ENCODE measurements at regions not wholly inside any gene's neighbourhood (a gene's known extent, or its start where the extent isn't known, plus 50 kb on each side); places are given as distances from the start of the nearest gene placed in this dataset.
A peak's percentile ranks its signal among the peaks of the same experiment; 100 is the strongest.
"Not testable (repeated sequence)": the region's sequence is repeated elsewhere in the genome, so short reads cannot be mapped to it uniquely, and the experiment has no call there.

DNA sequence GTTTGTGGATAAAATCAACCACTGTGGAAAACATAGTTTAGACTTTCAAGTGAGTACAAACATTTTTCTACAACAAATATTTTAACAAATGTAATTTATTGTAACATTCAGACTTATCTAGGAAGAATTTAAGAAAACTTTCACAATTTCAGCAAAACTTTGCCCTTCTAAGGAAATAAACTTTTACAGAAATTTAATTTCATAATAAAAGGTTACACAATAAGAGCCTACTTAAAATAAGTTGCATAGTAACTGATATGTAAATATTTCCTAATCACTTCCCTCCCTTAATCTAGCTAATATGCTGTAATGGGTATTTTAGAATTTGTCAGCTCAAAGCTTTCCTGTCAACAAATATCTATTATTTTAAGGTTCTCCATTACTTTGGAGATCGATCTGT is 1899.9 kb downstream of the MAT2B start:
- ChIA-PET CTCF (ENCODE audit: partially characterized antibody) (no interaction called here), POLR2A (ENCODE audit: partially characterized antibody) (no interaction called here)
- Histone ChIP-seq H3K36me3 (ENCODE audit: insufficient read depth, low read length) (no peaks in the 10 kb centered on the region), H3K27me3 (ENCODE audit: insufficient read depth, low read length) (no peaks in the 10 kb centered on the region), H3K4me1 (ENCODE audit: insufficient read depth, low read length) (no peaks in the 10 kb centered on the region), H3K9me3 (ENCODE audit: control insufficient read depth in 1 of 2, low read length in 2 of 2) (no peaks in the 10 kb centered on the region), H3K27ac (ENCODE audit: low read depth, low read length) (no peak overlapping the region), H3K4me3 (ENCODE audit: low read length in 2 of 2) (no peak overlapping the region)
- no peak for DNase-seq
- intact Hi-C loops (cut with micrococcal nuclease), result no loop called here
- Mint-ChIP-seq H3K4me1 (no peaks in the 10 kb centered on the region), H3K4me3 (no peak overlapping the region), H3K27me3 (no peaks in the 10 kb centered on the region), H3K9me3 (peaks cover 0 to 18% (median 12%) of the 10 kb centered on the region in 8 donors), H3K27ac (no peak overlapping the region), H3K36me3 (no peaks in the 10 kb centered on the region)

DNA sequence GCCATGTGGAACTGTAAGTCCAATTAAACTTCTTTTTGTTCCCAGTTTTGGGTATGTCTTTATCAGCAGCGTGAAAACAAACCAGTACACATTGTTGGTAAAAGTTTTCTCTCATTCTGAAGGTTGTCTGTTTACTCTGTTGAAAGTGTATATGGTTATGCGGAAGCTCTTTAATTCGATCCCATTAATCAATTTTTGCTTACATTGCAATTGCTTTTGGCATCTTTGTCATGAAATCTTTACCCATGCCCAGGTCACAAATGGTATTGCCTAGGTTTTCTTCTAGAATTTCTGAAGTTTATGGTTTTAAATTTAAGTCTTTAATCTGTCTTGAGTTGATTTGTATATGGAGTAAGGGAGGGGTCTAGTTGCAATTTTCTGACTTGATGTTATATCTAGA is 1901.9 kb downstream of the MAT2B start:
- intact Hi-C loops (cut with micrococcal nuclease), result no loop called here
- no peak overlapping the region for H3K27ac Mint-ChIP-seq

DNA sequence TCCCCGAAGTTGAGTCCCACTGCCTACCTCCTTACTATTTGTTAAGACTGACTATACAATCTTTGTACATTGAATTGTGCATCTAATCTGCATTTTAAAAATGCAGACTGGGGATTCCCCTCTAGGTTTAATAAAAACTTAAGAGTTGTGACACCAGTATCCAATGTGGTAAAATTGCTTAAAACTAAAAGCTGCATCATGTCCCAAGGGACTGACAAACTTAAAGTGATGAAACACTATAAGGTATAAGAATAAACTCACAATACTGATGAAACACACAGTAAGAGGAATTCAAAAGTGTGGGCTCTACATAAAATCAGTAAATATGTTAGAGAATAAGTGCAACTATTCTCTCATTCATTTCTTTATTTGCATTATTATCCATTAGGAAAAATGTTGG is 1905.1 kb downstream of the MAT2B start:
- Mint-ChIP-seq H3K4me3 (no peak overlapping the region), H3K36me3 (no peaks in the 10 kb centered on the region), H3K27ac (no peak overlapping the region), H3K9me3 (peaks cover 0 to 31% (median 15%) of the 10 kb centered on the region in 8 donors), H3K4me1 (no peaks in the 10 kb centered on the region), H3K27me3 (no peaks in the 10 kb centered on the region)
- H3K4me3 ChIP-seq (ENCODE audit: low read length in 2 of 2), result no peak overlapping the region
- POLR2A ChIA-PET (ENCODE audit: partially characterized antibody), result no interaction called here
- H3K27ac ChIP-seq (ENCODE audit: low read depth, low read length), result no peak overlapping the region
- no peaks in the 10 kb centered on the region for H3K4me1 ChIP-seq (ENCODE audit: insufficient read depth, low read length)
- no peaks in the 10 kb centered on the region for H3K36me3 ChIP-seq (ENCODE audit: insufficient read depth, low read length)
- H3K9me3 ChIP-seq (ENCODE audit: control insufficient read depth in 1 of 2, low read length in 2 of 2), result no peaks in the 10 kb centered on the region
- CTCF ChIA-PET (ENCODE audit: partially characterized antibody), result no interaction called here
- intact Hi-C loops (cut with micrococcal nuclease), result no loop called here
- DNase-seq, result no peak
- no peaks in the 10 kb centered on the region for H3K27me3 ChIP-seq (ENCODE audit: insufficient read depth, low read length)

More for the DNA sequence above, 1901.9 kb downstream of the MAT2B start:
- CTCF ChIA-PET (ENCODE audit: partially characterized antibody), result no interaction called here
- Histone ChIP-seq H3K4me1 (ENCODE audit: insufficient read depth, low read length) (no peaks in the 10 kb centered on the region), H3K27me3 (ENCODE audit: insufficient read depth, low read length) (no peaks in the 10 kb centered on the region), H3K27ac (ENCODE audit: low read depth, low read length) (no peak overlapping the region), H3K36me3 (ENCODE audit: insufficient read depth, low read length) (no peaks in the 10 kb centered on the region), H3K4me3 (ENCODE audit: low read length in 2 of 2) (no peak overlapping the region), H3K9me3 (ENCODE audit: control insufficient read depth in 1 of 2, low read length in 2 of 2) (no peaks in the 10 kb centered on the region)
- Mint-ChIP-seq H3K4me1 (no peaks in the 10 kb centered on the region), H3K27me3 (no peaks in the 10 kb centered on the region), H3K9me3 (peaks cover 0 to 22% (median 11%) of the 10 kb centered on the region in 8 donors), H3K36me3 (no peaks in the 10 kb centered on the region), H3K4me3 (no peak overlapping the region)
- DNase-seq, result no peak
- POLR2A ChIA-PET (ENCODE audit: partially characterized antibody), result no interaction called here

DNA sequence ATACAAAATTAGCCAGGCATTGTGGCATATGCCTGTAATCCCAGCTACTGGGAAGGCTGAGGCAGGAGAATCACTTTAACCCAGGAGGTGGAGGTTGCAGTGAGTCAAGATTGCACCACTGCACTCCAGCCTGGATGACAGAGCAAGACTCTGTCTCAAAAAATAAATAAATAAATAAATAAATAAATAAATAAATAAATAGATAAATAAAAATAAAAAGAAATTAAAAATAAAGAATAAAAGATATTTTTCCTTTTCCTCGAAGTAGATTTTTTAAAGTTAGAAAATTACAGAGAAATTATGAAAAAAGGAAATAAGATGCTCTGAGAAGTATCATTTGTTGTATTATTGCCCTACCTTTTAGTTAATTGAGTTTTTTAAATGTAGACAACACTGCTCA is 1906.1 kb downstream of the MAT2B start:
- peaks cover 0 to 29% (median 15%) of the 10 kb centered on the region in 8 donors for H3K9me3 Mint-ChIP-seq
- H3K27me3 Mint-ChIP-seq; H3K27me3 ChIP-seq (ENCODE audit: insufficient read depth, low read length); H3K27ac Mint-ChIP-seq; intact Hi-C loops (cut with micrococcal nuclease); H3K4me1 Mint-ChIP-seq; H3K36me3 ChIP-seq (ENCODE audit: insufficient read depth, low read length); H3K9me3 ChIP-seq (ENCODE audit: control insufficient read depth in 1 of 2, low read length in 2 of 2); H3K4me1 ChIP-seq (ENCODE audit: insufficient read depth, low read length); H3K4me3 ChIP-seq (ENCODE audit: low read length in 2 of 2); H3K4me3 Mint-ChIP-seq; H3K27ac ChIP-seq (ENCODE audit: low read depth, low read length); DNase-seq; H3K36me3 Mint-ChIP-seq; POLR2A ChIA-PET (ENCODE audit: partially characterized antibody); CTCF ChIA-PET (ENCODE audit: partially characterized antibody): not testable (repeated sequence)

DNA sequence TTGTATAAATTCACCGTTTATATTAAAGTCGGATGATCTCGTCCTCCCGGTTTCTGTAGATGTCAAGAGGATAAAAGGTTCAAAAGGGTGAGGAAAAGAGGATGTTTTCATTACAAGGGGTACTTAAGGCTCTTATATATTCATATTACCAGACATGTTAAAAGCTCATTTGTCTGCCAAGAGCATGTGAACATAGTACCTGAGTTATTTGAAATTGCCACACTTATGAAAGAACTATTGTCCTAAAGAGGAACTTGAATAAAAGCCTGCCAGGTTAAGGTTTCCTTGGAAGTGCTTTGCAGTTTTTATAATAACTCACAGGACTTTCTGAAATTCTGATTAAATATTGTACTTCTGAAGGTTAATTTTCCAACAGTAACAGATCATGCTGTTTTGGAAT is 1915.1 kb downstream of the MAT2B start:
- no peak overlapping the region for H3K4me3 Mint-ChIP-seq
- Histone ChIP-seq H3K4me3 (ENCODE audit: low read length in 2 of 2) (no peak overlapping the region), H3K9me3 (ENCODE audit: control insufficient read depth in 1 of 2, low read length in 2 of 2) (no peaks in the 10 kb centered on the region), H3K36me3 (ENCODE audit: insufficient read depth, low read length) (no peaks in the 10 kb centered on the region), H3K27ac (ENCODE audit: low read depth, low read length) (no peak overlapping the region), H3K4me1 (ENCODE audit: insufficient read depth, low read length) (no peaks in the 10 kb centered on the region), H3K27me3 (ENCODE audit: insufficient read depth, low read length) (no peaks in the 10 kb centered on the region)
- H3K27me3 Mint-ChIP-seq, result no peaks in the 10 kb centered on the region
- intact Hi-C loops (cut with micrococcal nuclease), result no loop called here
- ChIA-PET POLR2A (ENCODE audit: partially characterized antibody) (no interaction called here), CTCF (ENCODE audit: partially characterized antibody) (no interaction called here)
- H3K9me3 Mint-ChIP-seq, result peaks cover 0 to 16% (median 5%) of the 10 kb centered on the region in 8 donors
- no peak for DNase-seq
- H3K27ac Mint-ChIP-seq, result no peak overlapping the region
- H3K4me1 Mint-ChIP-seq, result no peaks in the 10 kb centered on the region
- H3K36me3 Mint-ChIP-seq, result no peaks in the 10 kb centered on the region

DNA sequence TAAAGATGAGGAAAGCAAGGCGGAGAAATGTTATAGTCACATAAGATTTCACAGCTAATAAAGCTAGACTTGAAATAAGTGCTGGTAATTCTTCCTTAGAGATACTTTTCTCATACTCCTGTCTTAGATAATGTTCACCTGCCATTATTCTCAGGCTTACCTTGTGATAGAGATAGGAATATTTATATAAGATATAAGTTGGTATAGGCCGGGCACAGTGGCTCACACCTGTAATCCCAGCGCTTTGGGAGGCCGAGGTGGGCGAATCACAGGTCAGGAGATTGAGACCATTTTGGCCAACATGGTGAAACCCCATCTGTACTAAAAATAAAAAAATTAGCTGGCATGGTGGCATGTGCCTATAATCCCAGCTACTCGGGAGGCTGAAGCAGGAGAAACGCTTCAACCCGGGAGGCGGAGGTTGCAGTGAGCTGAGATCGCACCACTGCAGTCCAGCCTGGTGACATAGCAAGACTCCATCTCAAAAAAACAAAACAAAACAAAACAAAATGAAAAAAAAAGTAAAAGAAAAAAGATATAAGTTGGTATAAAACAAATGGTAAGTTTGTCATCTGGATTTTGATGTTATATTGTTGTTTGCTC is 1918.4 kb downstream of the MAT2B start:
- Histone ChIP-seq H3K4me1 (ENCODE audit: insufficient read depth, low read length) (no peaks in the 10 kb centered on the region), H3K36me3 (ENCODE audit: insufficient read depth, low read length) (no peaks in the 10 kb centered on the region), H3K9me3 (ENCODE audit: control insufficient read depth in 1 of 2, low read length in 2 of 2) (no peaks in the 10 kb centered on the region), H3K27ac (ENCODE audit: low read depth, low read length) (no peak overlapping the region), H3K27me3 (ENCODE audit: insufficient read depth, low read length) (no peaks in the 10 kb centered on the region), H3K4me3 (ENCODE audit: low read length in 2 of 2) (no peak overlapping the region)
- H3K4me3 Mint-ChIP-seq, result no peak overlapping the region
- intact Hi-C loops (cut with micrococcal nuclease), result no loop called here
- H3K27me3 Mint-ChIP-seq, result no peaks in the 10 kb centered on the region
- ChIA-PET POLR2A (ENCODE audit: partially characterized antibody) (no interaction called here), CTCF (ENCODE audit: partially characterized antibody) (no interaction called here)
- H3K9me3 Mint-ChIP-seq, result peaks cover 0 to 12% (median 6%) of the 10 kb centered on the region in 8 donors
- H3K36me3 Mint-ChIP-seq, result no peaks in the 10 kb centered on the region
- no peak overlapping the region for H3K27ac Mint-ChIP-seq
- H3K4me1 Mint-ChIP-seq, result no peaks in the 10 kb centered on the region
- DNase-seq, result no peak

DNA sequence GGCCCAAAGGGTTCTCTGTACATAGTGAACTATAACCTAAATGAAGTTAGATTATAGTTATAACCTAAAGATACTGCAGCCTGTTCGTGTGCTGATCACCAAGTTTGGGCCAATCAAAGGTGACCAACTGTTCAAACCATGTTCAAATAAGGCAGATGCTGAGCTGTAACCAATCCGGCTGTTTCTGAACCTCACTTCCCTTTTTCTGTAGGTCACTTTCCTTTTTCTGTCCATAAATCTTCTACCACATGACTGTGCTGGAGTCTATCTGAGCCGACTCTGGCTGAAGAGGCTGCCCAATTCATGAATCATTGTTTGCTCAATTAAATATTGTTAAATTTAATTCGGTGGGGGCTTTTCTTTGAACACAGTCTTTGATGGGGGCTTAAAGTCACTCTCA is 1920.2 kb downstream of the MAT2B start:
- no peak for DNase-seq
- Histone ChIP-seq H3K27me3 (ENCODE audit: insufficient read depth, low read length) (no peaks in the 10 kb centered on the region), H3K4me1 (ENCODE audit: insufficient read depth, low read length) (no peaks in the 10 kb centered on the region), H3K36me3 (ENCODE audit: insufficient read depth, low read length) (no peaks in the 10 kb centered on the region), H3K9me3 (ENCODE audit: control insufficient read depth in 1 of 2, low read length in 2 of 2) (no peaks in the 10 kb centered on the region), H3K27ac (ENCODE audit: low read depth, low read length) (no peak overlapping the region), H3K4me3 (ENCODE audit: low read length in 2 of 2) (no peak overlapping the region)
- ChIA-PET CTCF (ENCODE audit: partially characterized antibody) (no interaction called here), POLR2A (ENCODE audit: partially characterized antibody) (no interaction called here)
- peaks cover 0 to 16% (median 6%) of the 10 kb centered on the region in 8 donors for H3K9me3 Mint-ChIP-seq
- intact Hi-C loops (cut with micrococcal nuclease), result no loop called here
- H3K36me3 Mint-ChIP-seq, result no peaks in the 10 kb centered on the region
- no peaks in the 10 kb centered on the region for H3K4me1 Mint-ChIP-seq
- no peaks in the 10 kb centered on the region for H3K27me3 Mint-ChIP-seq
- no peak overlapping the region for H3K4me3 Mint-ChIP-seq
- H3K27ac Mint-ChIP-seq, result no peak overlapping the region

DNA sequence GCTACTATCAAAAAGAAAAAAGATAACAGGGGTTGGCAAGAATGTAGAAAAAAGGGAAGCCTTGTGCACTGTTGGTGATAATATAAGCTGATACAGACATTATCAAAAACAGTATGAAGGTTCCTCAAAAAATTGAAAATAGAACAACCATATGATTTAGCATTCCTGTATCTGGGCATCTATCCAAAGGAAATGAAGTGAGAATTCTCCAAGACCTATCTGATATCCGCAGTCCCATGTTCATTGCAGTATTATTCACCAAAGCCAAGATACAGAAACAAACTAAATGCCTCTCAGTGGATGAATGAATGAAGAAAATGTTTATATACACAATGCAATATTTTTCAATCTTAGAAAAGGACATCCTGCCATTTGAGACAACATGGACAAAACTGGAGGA is 1943.3 kb downstream of the MAT2B start:
- intact Hi-C loops (cut with micrococcal nuclease), result no loop called here
- ChIA-PET POLR2A (ENCODE audit: partially characterized antibody) (no interaction called here), CTCF (ENCODE audit: partially characterized antibody) (interaction anchor here (1.1 kb wide), 1 partner anchor 9 kb away, joined by 3 read pairs; no protein-coding TSS in a partner anchor)
- Histone ChIP-seq H3K36me3 (ENCODE audit: insufficient read depth, low read length) (no peaks in the 10 kb centered on the region), H3K4me3 (ENCODE audit: low read length in 2 of 2) (no peak overlapping the region), H3K4me1 (ENCODE audit: insufficient read depth, low read length) (no peaks in the 10 kb centered on the region), H3K27ac (ENCODE audit: low read depth, low read length) (no peak overlapping the region), H3K27me3 (ENCODE audit: insufficient read depth, low read length) (no peaks in the 10 kb centered on the region), H3K9me3 (ENCODE audit: control insufficient read depth in 1 of 2, low read length in 2 of 2) (no peaks in the 10 kb centered on the region)
- Mint-ChIP-seq H3K27me3 (no peaks in the 10 kb centered on the region), H3K4me3 (no peak overlapping the region), H3K4me1 (no peaks in the 10 kb centered on the region), H3K36me3 (no peaks in the 10 kb centered on the region), H3K27ac (peak overlapping the region in 1 of 7 donors; percentile 11), H3K9me3 (peaks cover 0 to 16% (median 5%) of the 10 kb centered on the region in 8 donors)
- DNase-seq, result no peak

Measured in CD4-positive, alpha-beta memory T cell (primary cell).